SIG-M5 treated with dmso at 0.1 percent for 504 hours (cell line): ENCODE measurements at regions not wholly inside any gene's neighbourhood (a gene's known extent, or its start where the extent isn't known, plus 50 kb on each side); places are given as distances from the start of the nearest gene placed in this dataset.
A peak's percentile ranks its signal among the peaks of the same experiment; 100 is the strongest.
"Not testable (repeated sequence)": the region's sequence is repeated elsewhere in the genome, so short reads cannot be mapped to it uniquely, and the experiment has no call there.

ENCODE experiments used
- DNase-seq: peaks from one replicate; lab custom pipeline; 2025; ENCODE audit not compliant: unreplicated experiment; lab: John Stamatoyannopoulos, UW

DNA sequence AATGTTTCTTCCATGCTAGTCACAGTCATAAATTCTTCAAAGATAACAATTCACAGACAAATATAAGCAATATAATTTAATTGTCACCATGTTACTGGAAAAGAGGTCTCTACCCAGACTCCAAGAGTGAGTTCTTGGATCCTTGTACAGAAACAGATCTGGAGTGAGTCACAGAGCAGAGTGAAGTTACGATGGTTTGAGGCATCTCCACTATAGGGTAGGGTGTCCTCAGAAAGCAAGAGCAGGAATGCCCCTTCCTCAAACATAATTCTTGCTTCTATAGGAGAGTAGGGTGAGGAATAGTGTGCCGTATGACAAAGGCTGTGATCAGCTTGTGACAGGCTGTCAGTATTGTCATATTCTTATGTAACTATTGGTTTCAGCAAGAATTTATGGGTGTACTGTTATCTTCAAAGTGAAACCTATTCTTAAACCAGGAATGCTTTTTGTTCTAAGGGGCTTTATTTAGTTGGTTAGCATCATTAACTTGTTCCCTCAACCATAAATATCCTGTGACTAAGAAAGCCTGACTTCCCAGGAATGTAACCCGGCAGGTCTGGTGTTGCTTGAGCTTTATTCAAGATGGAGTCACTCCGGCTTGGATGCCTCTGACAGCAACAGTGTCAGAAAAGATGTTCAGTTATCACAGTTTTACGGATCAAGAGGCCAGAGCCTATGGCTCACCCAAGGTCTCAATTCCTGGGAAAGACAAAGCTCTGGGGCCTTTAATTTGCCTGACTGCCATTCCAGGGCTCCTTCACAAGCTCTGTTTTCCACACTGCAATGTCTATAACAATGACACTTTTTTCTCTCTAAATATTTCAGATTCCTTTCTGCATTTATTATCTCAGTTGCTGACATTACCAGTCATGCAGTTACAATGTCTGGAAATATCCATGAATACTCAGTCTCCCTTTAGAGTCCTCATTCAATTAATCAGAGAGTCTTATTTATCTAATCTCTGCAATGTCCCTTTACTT lies 298.6 kb downstream of the C6orf118 start:
- DNase-seq, result no peak

DNA sequence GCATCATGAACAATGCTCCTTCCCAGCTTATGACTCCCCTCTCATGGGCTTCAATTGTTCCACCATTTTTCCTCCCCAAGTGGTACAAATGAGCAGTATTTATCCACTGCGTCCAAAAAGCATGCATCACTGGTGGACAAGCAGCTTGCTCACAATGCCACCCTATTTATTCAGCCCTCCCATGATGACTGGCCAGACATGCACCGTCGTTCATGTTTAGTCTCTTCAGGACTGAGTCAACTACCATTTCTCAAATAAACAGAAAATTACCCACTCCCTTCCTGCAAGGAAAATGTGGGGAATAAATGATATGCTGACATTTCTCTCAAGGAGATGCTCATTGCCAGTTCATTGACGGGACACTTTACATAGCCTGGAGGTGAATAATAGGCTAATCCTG lies 300.4 kb downstream of the C6orf118 start:
- DNase-seq, result no peak

DNA sequence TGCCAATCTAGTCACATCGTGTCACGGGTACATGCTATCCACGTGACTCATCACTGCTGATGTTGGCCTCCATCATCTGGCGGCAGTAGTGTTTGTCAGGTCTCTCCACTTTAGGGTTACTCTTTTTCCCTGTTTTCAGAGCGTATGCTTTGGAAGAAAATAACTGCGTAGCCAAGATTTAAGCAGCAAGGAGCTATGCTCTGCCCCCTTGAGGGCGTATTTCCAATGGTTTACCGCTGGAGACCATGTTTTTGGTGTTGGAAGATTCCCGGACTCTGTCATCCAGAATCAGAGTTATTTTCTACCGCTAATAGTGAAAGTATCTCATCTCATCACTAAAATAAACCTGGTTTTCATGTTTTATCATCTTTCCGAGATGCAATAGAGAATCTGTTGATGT lies 306.5 kb downstream of the C6orf118 start:
- no peak for DNase-seq

DNA sequence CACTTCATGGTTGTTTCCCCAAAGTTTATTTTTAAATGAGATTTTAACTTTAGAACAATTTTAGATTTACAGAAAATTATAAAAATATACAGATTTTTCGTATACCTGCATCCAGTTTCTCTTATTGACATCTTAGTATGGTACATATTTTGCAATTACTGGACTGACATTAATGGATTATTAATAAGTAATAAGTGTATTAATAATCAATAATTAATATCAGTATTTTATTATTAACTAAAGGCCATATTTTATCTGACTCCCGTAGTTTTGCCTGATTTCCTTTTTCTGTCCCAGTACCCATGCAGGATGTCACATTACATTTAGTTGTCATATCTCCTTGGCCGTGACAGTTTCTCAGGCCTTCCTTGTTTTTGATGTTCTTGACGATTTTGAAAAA lies 307.0 kb downstream of the C6orf118 start:
- DNase-seq, result no peak

DNA sequence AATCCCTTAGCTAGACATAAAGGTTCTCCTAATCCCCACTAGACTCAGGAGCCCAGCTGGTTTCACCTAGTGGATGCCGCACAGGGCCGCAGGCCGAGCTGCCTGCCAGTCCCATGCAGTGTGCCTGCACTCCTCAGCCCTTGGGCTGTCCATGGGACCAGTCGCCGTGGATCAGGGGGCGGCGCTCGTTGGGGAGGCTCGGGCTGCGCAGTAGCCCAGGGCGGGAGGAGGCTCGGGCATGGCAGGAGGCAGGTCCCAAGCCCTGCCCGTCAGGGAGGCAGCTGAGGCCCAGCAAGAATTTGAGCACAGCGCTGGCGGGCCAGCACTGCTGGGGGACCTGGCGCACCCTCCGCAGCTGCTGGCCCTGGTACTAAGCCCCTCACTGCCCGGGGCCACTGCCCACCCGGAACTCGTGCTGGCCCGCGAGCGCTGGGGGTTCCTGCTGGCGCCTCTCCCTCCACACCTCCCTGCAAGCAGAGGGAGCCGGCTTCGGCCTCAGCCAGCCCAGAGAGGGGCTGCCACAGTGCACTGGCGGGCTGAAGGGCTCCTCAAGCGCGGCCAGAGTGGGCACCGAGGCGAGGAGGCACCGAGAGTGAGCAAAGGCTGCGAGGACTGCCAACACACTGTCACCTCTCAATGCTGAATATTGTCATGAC lies 307.8 kb downstream of the C6orf118 start:
- DNase-seq, result no peak

DNA sequence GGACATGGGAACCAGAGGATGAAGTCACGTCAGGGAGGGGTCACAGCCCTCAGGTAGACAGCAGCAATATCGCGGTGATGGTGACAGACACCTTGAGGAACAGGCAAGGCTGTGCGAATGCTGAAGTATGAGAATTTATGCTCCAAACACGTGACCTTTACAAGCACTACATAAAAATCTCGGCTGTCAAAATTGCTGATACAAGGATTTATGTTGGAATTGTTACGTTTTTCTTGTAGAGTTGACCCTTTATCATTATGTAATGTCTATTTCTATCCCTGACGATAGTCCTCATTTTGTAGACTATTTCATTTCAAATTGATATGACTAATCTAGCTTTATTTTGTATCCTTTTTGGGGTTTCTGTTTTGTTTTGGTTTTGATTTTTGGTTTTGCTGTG lies 311.1 kb downstream of the C6orf118 start:
- DNase-seq, result no peak

DNA sequence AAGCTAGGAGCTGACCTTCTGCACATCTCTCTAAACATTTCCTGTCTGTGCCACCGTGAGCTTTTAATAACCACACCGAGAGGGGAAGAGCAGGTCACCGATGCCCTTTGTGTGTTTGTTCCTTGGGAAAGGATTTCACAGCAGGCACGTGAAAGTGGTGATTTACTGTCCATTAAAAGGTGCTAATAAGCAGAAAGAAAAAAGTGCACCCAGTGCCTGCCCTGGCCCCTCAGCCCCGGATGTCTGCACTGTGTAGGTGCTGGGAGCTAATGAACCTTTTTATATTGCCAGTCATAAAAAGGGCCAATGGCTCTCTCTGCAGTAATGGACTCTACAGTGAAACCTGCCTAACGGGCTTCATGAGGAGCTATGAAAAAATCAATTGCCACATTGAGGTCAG lies 312.6 kb downstream of the C6orf118 start:
- no peak for DNase-seq

DNA sequence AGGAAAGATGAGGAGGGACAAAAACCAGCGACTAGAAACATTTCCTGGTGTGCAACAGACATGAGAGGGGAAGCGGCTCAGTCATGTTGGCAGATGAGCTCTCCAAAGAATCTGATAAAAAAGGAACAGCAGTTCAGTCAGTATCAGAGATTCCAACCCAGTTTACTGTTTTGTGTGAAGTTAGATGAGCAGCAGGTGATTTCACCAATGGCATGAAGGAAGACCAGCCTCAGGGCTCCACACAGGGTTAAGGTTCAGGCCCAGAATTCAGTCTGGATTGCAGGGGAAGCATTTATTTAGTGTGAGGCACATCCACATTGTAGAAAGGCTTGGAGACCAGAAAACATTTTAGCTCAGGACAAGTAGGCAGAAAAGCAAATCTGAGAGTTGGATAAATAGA lies 317.8 kb downstream of the C6orf118 start:
- no peak for DNase-seq

DNA sequence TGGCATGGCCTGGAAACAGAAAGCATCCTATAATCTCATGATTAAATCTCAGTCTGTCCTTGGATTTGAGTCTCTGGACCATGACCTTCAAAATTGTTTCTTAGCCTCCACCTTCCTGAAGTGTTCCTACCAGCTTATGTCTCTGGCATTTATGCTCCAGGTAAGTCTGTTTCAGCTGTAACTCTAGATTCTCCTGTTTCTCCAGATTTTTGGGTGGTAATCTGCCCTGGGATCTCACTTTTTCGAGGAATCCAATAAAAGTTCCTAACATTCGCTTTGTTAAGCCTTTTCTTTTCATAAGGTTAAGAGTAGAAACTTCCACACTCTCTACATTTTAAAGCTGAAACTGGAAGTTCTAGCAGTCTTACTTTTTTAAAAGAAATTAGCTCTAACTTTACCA lies 318.5 kb downstream of the C6orf118 start:
- no peak for DNase-seq

DNA sequence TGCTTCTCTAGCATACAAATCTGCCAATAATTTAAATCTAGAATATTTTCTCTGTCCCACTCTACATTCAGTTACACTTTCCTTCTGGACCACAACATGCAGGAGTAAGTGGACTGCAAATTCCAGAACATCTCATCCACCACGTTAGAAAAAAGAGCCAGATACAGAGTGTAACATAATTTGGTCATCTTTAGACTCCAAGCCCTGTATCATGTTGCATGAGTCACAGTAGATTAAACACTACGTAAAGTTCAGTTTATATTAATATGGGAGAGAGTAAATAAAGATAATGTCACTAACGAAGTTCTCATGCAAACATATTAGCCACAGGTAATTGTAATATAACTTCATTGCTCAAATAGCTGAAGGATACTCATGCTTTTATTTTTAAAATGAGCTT lies 327.0 kb downstream of the C6orf118 start:
- DNase-seq, result no peak

DNA sequence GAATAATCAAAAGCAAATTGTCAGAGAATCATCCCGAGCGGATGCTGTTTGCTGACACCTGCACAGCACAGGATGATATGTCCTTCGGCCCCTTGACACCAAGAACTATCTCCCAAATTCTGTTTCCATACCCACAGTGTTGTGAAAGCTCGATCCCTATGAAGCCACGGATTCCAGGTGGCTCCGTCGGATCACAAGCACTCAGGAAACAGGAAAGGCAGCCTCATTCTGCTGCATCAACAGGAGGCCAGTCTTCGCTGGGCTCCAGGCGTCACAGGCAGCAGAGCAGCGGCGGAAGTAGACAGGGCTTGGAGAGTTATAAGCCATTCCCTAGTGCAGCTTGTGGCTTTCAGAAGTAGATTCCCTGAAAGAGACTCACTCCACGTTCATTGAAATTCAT lies 342.3 kb downstream of the C6orf118 start:
- DNase-seq, result no peak

DNA sequence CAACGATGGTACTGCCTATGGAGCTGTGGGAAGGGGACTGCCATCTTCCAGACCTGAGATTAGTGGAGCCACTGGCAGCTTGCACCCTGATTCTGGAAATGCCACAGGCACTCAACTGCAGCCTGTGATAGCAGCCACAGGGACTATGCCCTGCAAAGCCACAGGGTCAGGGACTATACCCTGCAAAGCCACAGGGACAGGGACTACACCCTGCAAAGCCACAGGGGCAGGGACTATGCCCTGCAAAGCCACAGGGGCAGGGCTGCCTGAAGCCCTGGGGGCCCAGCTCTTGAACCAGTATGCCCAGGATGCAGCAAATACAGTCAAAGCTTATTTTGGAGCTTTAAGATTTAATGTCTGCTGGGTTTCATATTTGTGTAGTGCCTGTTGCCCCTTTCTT lies 346.6 kb downstream of the C6orf118 start:
- no peak for DNase-seq

DNA sequence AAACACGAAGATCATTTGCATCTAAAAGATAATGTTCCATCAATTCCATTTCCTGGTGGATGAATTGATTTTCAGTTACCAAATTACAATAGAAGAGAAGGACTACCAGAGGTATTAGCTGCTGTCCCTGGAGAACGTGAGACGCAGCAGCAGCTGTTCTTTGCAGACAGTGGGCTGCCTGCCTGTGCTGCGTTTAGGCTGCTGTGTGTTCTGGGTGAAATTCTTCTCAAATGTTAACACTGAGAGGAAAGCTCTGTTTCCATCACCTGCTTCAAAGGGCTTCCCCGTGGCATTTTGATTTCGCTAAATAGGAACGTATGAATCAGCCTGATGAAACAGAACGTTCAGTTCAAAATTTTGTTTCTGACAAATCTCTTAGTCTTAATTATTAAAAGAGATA lies 362.2 kb downstream of the C6orf118 start:
- DNase-seq, result no peak

DNA sequence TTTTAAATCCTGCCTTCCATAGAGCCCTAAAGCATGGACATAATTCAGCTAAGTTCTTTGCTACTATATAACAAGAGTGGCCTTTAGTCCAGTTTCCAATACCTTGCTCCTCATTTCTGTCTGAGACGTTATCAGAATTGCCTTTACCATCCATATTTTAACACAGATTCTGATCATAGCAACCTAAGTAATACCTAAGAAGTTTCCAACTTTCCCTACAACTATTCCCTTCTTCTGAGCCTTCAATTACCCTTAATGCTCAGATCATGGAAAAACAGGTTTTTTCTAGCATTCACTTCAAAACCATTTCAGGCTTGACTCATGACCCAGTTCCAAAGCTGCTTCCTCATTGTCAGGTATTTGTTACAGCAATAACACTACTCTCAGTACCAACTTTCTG lies 367.1 kb downstream of the C6orf118 start:
- no peak for DNase-seq

DNA sequence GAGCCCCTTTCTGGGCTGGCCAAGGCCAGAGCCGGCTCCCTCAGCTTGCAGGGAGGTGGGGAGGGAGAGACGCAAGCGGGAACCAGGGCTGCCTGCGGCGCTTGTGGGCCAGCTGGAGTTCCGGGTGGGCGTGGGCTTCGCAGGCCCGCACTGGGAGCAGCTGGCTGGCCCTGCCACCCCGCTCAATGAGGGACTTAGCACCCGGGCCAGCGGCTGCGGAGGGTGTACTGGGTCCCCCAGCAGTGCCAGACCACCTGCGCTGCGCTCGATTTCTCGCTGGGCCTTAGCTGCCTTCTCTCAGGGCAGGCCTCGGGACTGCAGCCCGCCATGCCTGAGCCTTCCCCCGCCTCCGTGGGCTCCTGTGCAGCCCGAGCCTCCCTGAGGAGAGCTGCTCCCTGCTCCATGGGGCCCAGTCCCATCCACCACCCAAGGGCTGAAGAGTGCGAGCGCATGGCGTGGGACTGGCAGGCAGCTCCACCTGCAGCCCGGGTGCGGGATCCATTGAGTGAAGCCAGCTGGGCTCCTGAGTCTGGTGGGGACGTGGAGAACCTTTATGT lies 376.1 kb downstream of the C6orf118 start:
- DNase-seq, result not testable (repeated sequence)

DNA sequence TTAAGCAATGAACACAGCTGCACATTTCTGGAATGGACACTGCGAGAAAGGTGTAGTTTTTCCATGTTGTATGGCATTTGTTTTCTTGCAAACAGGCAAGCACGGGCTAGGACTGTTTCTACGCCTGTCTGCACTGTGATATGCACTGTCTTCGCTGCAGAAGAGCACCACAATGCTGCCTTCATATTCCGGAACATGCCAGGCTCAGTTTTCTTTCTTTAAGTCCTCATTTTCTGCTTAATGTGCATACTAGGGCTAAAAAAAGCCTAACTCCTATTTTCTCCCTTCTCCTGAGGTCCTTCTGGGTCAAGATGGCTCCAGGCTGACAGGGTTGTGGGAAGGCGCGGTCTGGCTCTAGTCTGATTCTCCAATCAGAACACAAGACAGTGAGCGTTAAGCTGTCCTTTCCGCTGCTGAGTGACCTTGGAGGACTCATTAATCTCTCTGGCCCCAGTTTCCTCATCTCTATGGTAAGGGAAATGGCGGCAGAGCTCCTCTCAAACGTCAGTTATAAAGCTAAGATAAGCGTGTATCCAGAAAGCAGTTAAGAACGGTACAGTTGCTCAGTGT lies 379.9 kb downstream of the C6orf118 start:
- no peak for DNase-seq

DNA sequence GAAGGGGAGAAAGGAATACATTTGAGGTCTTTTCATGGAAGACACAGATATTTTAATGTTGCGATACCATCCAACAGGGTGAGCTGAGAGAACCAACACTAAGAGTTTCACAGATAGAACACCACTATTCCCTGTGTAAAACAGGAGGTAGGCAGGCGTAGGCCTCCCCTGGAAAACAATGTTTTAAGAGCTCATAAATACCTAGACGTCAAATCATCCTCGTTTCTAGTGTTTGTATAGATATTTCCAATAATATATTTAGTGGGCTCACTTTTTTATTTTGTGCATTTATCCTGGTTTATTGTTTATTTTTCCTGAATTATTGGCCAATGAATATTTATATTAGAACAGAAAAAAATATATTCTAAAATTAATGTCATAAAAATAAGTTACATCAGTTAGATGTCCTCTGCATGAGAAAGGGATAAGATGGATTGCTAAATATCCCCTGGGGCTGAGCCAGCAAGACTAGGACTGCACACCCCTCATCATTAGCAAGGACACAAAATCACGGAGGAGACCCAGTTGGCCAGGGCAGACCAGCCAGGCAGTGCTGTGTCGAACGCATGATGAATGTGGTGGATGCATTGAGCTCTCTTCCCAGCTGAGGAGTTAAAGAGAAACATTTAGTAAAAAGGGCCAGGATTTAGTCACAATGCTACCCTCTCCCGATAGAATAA lies 380.5 kb downstream of the C6orf118 start:
- no peak for DNase-seq

DNA sequence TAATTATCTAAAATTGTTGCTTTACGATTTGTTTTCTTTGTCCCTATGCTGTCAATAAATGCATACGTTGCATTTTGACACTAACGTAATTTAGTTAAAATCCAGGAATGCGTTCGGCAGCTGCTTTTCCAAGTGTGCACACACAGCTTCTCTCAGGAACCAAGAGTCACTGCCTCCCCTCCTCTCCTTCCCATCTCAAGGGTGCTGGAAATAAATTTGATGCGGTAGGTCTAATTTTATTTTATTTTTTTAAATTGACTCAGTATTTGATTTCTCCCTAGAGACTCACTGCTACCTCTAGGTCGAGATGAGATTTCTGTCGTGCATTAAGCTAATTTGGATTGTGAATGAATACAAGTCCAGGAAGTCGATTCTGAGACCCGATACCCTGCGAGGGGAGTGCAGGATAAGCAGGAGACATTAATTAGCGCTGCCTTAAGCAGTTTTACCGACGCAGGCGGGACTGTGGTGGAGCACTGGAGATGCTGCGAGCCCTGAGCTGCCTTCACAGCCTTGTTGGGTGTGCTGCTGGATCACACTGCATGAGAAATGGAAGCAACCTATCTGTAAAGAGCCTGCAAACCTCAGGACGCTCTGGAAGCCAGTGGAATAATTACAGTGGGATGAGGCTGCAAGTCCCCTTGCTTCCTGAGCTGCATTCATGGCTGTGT lies 381.2 kb downstream of the C6orf118 start:
- DNase-seq, result no peak

DNA sequence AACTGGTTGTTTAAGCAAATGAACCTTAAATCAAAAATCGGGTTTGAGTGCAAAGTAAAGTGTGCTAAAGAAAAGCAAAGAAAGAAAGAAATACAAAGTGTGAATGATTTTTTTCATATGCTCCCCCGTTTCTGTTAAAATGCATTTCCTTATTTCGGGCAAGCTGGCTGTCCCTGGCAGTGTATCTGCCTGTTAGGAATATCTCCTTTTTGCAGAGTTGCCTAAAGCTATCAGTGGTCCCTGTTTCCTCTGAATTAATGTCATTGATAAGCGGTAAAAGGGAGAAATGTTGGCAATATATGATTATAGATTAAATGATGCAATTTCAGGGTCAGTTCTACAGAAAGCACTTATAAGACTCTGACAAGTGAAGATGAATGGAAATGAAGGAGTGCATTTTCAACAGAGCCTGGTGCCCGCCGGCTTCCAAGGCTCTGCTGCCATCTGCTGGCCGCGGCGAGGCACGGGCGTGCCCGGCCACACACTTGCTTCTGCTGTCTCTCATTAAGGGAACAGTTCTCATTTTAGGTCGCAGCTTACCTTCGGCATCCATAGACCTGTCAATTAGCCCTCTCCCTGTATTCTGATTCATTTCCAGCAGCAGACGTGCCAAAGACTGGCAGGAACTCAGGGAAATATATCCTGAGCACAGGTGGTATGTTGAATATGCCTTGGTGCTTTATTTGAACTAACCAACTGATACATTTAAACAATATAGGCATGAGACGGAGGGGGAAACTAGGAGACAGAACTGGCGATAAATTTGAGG lies 381.9 kb downstream of the C6orf118 start:
- DNase-seq, result peak; percentile 29

DNA sequence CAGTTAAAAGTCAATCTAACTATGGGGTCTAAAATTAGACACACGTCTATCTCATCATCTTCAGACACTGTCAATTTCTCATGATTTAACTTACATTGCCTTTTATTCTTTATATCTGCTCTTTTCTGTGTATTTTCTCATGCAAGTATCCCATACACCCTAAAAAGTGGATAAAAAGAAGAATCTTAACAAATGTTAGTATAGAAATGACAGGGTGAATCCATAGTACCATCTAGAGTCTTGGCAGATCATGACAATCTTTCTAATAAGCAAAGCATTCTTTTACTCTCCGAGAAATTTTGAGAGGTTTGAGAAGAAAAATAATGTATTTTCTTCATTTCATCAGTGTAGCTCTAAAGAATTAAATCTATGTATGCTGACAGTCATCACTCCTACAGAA lies 382.7 kb downstream of the C6orf118 start:
- no peak for DNase-seq
